K562 (cell line): ENCODE measurements at regions not wholly inside any gene's neighbourhood (a gene's known extent, or its start where the extent isn't known, plus 50 kb on each side); places are given as distances from the start of the nearest gene placed in this dataset.

ENCODE experiments used
- BRF1 ChIP-seq: IDR thresholded peaks from 3 replicates; pipeline ENCODE4 v1.6.1; 2011; ENCODE audit warnings: borderline replicate concordance, mild to moderate bottlenecking; ENCODE audit not compliant: insufficient read length; ENCODE audit errors: extremely low read depth
- C11orf30 ChIP-seq: fragments of 450-650 bp; IDR thresholded peaks from 2 replicates; pipeline ENCODE4 v1.6.1; 2016; ENCODE audit warnings: low read depth, mild to moderate bottlenecking
- CBFA2T3 ChIP-seq: fragments of 450-650 bp; IDR thresholded peaks from 2 replicates; pipeline ENCODE4 v1.6.1; 2017
- CBX2 ChIP-seq: fragments of 200-600 bp; sonication (generic); IDR thresholded peaks from one replicate; pipeline ENCODE4 v1.6.1; 2012; ENCODE audit warnings: mild to moderate bottlenecking, low read length, inconsistent platforms; ENCODE audit not compliant: insufficient read depth, poor library complexity, severe bottlenecking
- CCNT2 ChIP-seq: IDR thresholded peaks from 2 replicates; pipeline ENCODE4 v1.6.1; 2011; ENCODE audit warnings: borderline replicate concordance, low read depth, mild to moderate bottlenecking, moderate library complexity, mixed read lengths, low read length; ENCODE audit not compliant: insufficient read length; ENCODE audit errors: extremely low read depth
- CREB1 ChIP-seq, 2 experiments: sonication (generic) in 1 of 2; formaldehyde crosslinking in 1 of 2; IDR thresholded peaks; 2 replicates each; pipeline versions ENCODE4 v1.6.1 to v1.8.0; 2012 to 2022; ENCODE audit warnings: inconsistent platforms in 1 of 2, mild to moderate bottlenecking in 1 of 2, missing genetic modification reagents in 1 of 2, moderate library complexity in 1 of 2
- FOSL1 ChIP-seq: fragments of 200-800 bp; sonication (Bioruptor generic); conservative IDR thresholded peaks from 2 replicates; pipeline ENCODE4 v1.6.1; 2016; ENCODE audit warnings: missing genetic modification characterization, missing compliant biosample characterization
- NCOA6 ChIP-seq: fragments of 450-650 bp; IDR thresholded peaks from 2 replicates; pipeline ENCODE4 v1.6.1; 2017; ENCODE audit warnings: mild to moderate bottlenecking
- NFIX ChIP-seq: fragments of 250-450 bp; sonication (Bioruptor Pico); IDR thresholded peaks from 2 replicates; pipeline ENCODE4 v1.4.0; 2020; ENCODE audit warnings: low read depth, mild to moderate bottlenecking, moderate library complexity
- NFRKB ChIP-seq: fragments of 450-650 bp; IDR thresholded peaks from 2 replicates; pipeline ENCODE4 v1.6.1; 2016; ENCODE audit warnings: low read depth
- NR2F6 ChIP-seq: fragments of 450-650 bp; formaldehyde crosslinking; IDR thresholded peaks from 2 replicates; pipeline ENCODE4 v1.4.0; 2020; ENCODE audit warnings: mild to moderate bottlenecking
- NRF1 ChIP-seq, 2 experiments: fragments of 450-650 bp; IDR thresholded peaks in 1 of 2; conservative IDR thresholded peaks in 1 of 2; 2 replicates each; pipeline ENCODE4 v1.6.1; 2014; ENCODE audit warnings: mild to moderate bottlenecking in 2 of 2
- POLR2G ChIP-seq: fragments of 200-400 bp; formaldehyde crosslinking; IDR thresholded peaks from 2 replicates; pipeline ENCODE4 v1.6.1; 2017; ENCODE audit warnings: low read depth, mild to moderate bottlenecking, antibody characterized with exemption, low read length, moderate library complexity
- SIRT6 ChIP-seq: IDR thresholded peaks from one replicate; pipeline ENCODE4 v1.6.1; 2012; ENCODE audit warnings: low read depth, mild to moderate bottlenecking, control low read depth, inconsistent platforms, low read length, moderate library complexity
- SUPT5H ChIP-seq: fragments of 450-650 bp; IDR thresholded peaks from 2 replicates; pipeline ENCODE4 v1.6.1; 2016
- ZKSCAN1 ChIP-seq: fragments of 150-350 bp; IDR thresholded peaks from 2 replicates; pipeline ENCODE4 v1.6.1; 2016; ENCODE audit warnings: low read depth, low read length
- ZNF184 ChIP-seq: sonication (generic); formaldehyde crosslinking; IDR thresholded peaks from 2 replicates; pipeline ENCODE4 v1.5.0; 2020; ENCODE audit warnings: missing genetic modification reagents
- ZNF24 ChIP-seq: fragments of 450-650 bp; IDR thresholded peaks from 2 replicates; pipeline ENCODE4 v1.6.1; 2016
- ZNF696 ChIP-seq: fragments of 250-450 bp; sonication (Bioruptor Pico); conservative IDR thresholded peaks from 2 replicates; pipeline ENCODE4 v1.4.0; 2020; ENCODE audit warnings: mild to moderate bottlenecking, moderate library complexity
- TF ChIP-seq, protein P1 (sequence below): fragments of 450-650 bp; formaldehyde crosslinking; IDR thresholded peaks from 2 replicates; pipeline ENCODE4 v1.4.0; 2020; ENCODE audit warnings: mild to moderate bottlenecking, moderate library complexity
- TF ChIP-seq, protein P2 (sequence below), 2 experiments: IDR thresholded peaks in 1 of 2; conservative IDR thresholded peaks in 1 of 2; 2 replicates each; pipeline ENCODE4 v1.6.1; 2016; ENCODE audit warnings: low read depth in 2 of 2, mild to moderate bottlenecking in 1 of 2, missing compliant biosample characterization in 1 of 2, missing genetic modification characterization in 1 of 2, moderate library complexity in 1 of 2
- TF ChIP-seq, protein P3 (sequence below): fragments of 150-350 bp; conservative IDR thresholded peaks from 2 replicates; pipeline ENCODE4 v1.6.1; 2014; ENCODE audit warnings: low read length

DNA sequence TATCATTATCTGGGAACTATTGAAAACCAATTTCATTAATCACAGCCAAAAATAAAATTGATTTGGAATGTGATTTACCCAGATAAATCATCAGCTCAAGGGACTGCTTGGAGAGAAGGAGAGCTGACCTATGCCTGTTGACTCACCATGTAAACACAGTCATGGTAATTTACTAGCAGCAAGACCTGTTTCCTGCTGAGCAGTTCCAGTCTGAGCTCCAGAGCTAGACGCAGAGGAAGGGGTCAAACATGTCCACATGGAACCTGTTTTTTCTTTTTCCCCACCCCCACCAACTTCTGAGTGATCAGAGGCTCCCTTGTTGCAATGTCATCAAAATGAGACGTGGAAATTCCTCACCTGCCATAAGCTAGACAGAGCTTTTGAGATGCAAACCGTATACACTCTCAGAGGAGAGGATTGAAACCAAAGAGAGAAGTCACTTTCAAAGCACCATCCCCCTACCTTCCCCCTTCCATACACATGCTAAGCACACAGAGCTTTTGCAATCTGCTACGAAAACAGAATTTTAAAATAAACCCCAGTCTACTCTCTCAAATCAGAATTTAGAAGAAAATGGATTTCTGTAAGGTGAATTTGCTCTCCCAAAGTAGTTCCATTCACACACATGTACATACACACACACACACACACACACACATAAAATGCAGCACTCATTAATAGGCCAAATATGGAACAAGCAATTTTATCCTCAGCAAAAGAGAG, 55.9 kb upstream of the PTGFRN start (continued):
- no peak for TF ChIP-seq ZKSCAN1
- TF ChIP-seq, protein P1, sequence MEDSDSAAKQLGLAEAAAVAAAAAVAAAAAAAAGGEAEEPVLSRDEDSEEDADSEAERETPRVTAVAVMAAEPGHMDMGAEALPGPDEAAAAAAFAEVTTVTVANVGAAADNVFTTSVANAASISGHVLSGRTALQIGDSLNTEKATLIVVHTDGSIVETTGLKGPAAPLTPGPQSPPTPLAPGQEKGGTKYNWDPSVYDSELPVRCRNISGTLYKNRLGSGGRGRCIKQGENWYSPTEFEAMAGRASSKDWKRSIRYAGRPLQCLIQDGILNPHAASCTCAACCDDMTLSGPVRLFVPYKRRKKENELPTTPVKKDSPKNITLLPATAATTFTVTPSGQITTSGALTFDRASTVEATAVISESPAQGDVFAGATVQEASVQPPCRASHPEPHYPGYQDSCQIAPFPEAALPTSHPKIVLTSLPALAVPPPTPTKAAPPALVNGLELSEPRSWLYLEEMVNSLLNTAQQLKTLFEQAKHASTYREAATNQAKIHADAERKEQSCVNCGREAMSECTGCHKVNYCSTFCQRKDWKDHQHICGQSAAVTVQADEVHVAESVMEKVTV (CRISPR knock-in tag), result 0 out of 2 replicates have a peak, but pooled peaks have one; percentile 4
- TF ChIP-seq ZNF696 (CRISPR knock-in tag), result no peak
- TF ChIP-seq FOSL1 (tag), result peak; percentile 88
- TF ChIP-seq BRF1, result no peak
- TF ChIP-seq NFRKB, result 0 out of 2 replicates have a peak, but pooled peaks have one; percentile 36
- TF ChIP-seq NFIX (CRISPR knock-in tag), result no peak
- TF ChIP-seq C11orf30, result peak; percentile 76
- TF ChIP-seq CREB1 (IDR thresholded peaks at IDR 0.05), result no peak
- no peak for TF ChIP-seq CREB1 (CRISPR knock-in tag; IDR thresholded peaks at IDR 0.05)
- no peak for TF ChIP-seq POLR2G
- TF ChIP-seq SUPT5H, result no peak
- TF ChIP-seq CBFA2T3, result no peak
- TF ChIP-seq ZNF24, result no peak
- no peak for TF ChIP-seq CCNT2
- TF ChIP-seq, protein P2, sequence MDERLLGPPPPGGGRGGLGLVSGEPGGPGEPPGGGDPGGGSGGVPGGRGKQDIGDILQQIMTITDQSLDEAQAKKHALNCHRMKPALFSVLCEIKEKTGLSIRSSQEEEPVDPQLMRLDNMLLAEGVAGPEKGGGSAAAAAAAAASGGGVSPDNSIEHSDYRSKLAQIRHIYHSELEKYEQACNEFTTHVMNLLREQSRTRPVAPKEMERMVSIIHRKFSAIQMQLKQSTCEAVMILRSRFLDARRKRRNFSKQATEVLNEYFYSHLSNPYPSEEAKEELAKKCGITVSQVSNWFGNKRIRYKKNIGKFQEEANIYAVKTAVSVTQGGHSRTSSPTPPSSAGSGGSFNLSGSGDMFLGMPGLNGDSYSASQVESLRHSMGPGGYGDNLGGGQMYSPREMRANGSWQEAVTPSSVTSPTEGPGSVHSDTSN (CRISPR knock-in tag; IDR thresholded peaks at IDR 0.05; ENCODE audit: low read depth), result no peak
- TF ChIP-seq, protein P2 (tag; conservative IDR thresholded peaks at IDR 0.05; ENCODE audit: low read depth), result peak; percentile 38; the same call in 1 of the 2 replicates
- no peak for TF ChIP-seq NCOA6
- no peak for TF ChIP-seq SIRT6
- TF ChIP-seq CBX2, result no peak
- TF ChIP-seq, protein P3, sequence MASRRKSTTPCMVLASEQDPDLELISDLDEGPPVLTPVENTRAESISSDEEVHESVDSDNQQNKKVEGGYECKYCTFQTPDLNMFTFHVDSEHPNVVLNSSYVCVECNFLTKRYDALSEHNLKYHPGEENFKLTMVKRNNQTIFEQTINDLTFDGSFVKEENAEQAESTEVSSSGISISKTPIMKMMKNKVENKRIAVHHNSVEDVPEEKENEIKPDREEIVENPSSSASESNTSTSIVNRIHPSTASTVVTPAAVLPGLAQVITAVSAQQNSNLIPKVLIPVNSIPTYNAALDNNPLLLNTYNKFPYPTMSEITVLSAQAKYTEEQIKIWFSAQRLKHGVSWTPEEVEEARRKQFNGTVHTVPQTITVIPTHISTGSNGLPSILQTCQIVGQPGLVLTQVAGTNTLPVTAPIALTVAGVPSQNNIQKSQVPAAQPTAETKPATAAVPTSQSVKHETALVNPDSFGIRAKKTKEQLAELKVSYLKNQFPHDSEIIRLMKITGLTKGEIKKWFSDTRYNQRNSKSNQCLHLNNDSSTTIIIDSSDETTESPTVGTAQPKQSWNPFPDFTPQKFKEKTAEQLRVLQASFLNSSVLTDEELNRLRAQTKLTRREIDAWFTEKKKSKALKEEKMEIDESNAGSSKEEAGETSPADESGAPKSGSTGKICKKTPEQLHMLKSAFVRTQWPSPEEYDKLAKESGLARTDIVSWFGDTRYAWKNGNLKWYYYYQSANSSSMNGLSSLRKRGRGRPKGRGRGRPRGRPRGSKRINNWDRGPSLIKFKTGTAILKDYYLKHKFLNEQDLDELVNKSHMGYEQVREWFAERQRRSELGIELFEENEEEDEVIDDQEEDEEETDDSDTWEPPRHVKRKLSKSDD, result no peak
- TF ChIP-seq NR2F6 (CRISPR knock-in tag), result no peak
- no peak for TF ChIP-seq NRF1 (conservative IDR thresholded peaks at IDR 0.05 in 1 of 2, IDR thresholded peaks at IDR 0.05 in 1 of 2)
- TF ChIP-seq ZNF184, result no peak
